Right hindlimb (tissue), 1 donor: ENCODE measurements at regions not wholly inside any gene's neighbourhood (a gene's known extent, or its start where the extent isn't known, plus 50 kb on each side); places are given as distances from the start of the nearest gene placed in this dataset.
"Not testable (repeated sequence)": the region's sequence is repeated elsewhere in the genome, so short reads cannot be mapped to it uniquely, and the experiment has no call there.

Experiments
- DNase-seq: peaks from one replicate; pipeline ENCODE4 v3.0.0-alpha.2; 2018

DNA sequence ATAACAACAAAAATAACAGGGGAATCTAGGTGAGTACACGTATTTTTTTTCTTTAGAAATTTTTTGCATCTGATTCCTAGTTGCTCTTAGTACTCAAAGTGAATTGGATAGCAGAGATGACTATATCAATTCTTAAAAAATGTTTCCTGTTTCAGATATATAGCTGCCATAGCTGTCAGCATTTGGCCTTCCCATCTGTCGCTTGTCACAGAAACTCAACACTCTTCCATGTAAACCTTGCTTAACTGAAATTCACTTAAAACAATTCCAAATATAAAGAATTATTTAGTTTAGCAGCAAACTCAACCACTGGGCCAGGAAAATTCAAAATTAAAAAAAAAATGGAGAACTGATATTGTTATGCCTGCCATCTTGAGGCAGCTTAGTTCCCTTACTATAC lies 807.5 kb downstream of the IGSF11 start:
- DNase-seq: no peak

GRCh38 chr3:118228151-118228550 lies 806.5 kb downstream of the IGSF11 start:
- DNase-seq: no peak

DNA sequence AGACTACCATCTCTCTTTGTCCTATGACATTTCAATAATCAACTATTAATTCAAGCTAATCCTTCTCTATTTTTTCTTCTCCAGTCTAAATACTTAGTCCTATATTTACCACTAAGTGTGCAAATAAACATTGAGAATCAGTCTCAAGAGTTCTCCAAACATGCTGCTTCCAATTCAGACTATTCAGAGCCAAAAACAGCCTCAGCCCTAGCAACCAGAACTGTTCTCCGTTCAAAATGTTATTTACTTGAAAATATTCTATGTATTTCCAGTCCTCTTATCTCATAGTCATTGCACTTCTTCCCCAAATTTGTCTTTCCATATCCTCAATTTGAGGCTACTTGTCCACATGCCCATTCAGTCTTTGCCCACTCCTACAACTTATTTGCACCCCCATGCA lies 805.5 kb downstream of the IGSF11 start:
- no peak for DNase-seq

DNA sequence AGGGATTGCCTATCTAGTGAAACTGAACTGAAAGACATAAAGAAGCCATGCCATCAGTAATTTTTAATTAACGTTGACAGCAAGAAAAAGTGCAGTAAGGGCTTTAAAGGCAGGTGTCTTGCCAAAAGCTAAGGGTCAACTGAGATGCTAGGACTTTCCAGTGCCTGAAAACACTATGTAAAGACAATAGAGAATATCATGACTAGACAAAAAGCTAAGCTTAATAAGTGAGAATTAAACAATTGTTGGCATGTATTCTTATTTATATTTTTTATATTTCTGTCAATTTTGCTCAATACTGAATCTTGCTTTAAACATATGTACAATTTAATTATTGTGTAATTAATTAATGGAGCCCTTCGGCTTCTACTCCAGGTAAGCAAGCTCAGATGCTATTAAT lies 803.1 kb downstream of the IGSF11 start:
- DNase-seq: no peak

- DNase-seq: no peak
Measured at GRCh38 chr3:118239253-118239652, 795.4 kb downstream of the IGSF11 start.

- no peak for DNase-seq
Measured at GRCh38 chr3:118244761-118245160, 789.9 kb downstream of the IGSF11 start.

DNA sequence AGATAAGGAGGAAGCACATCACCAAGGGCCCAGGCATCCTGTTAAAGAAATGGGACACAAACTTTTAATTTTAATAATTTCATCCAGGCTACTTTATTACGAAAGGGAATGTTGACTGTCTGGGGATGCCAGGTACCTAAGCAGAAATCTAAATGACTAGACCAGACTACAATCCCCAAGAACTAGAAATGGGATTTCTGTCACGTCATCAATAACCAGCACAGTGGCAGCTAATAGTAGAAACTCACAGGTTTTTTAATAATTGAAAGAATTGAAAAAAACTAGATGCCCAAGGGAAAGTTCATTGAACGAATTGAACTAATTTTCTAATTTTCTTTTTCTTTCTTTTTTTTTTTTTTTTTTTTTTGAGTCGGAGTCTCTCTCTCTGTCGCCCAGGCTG lies 789.3 kb downstream of the IGSF11 start:
- no peak for DNase-seq

- not testable (repeated sequence) for DNase-seq
Measured at GRCh38 chr3:118258850-118259249, 775.8 kb downstream of the IGSF11 start.

DNA sequence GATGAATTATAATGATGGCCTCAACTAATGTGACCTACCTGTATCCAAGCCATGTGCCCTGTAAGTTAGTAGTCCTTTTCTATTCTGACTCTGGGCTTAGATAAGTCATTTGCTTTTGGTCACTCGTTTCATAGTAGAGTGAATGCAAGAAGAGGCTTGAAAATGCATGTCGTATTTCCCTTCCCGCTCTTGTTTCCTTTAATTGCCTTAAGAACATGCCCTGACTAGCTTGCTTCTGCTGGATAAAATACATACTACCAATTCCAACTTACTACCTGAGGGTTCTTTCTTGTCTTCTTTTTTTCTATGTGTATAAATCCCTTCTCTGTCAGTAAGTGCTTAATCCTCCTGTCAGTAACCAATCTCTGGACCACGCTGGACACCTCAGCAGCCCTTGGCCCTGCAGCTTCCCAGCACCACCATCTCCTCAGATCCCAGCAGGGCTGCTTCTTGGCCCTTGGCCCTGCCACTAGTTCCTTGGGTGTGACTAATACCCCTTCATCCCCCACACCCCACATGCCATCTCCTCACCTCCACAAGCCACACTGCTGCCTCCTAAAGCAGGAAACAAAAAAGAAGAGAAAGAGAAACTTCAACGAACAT lies 771.7 kb downstream of the IGSF11 start:
- no peak for DNase-seq

GRCh38 chr3:118267588-118267987 lies 767.1 kb downstream of the IGSF11 start:
- no peak for DNase-seq

DNA sequence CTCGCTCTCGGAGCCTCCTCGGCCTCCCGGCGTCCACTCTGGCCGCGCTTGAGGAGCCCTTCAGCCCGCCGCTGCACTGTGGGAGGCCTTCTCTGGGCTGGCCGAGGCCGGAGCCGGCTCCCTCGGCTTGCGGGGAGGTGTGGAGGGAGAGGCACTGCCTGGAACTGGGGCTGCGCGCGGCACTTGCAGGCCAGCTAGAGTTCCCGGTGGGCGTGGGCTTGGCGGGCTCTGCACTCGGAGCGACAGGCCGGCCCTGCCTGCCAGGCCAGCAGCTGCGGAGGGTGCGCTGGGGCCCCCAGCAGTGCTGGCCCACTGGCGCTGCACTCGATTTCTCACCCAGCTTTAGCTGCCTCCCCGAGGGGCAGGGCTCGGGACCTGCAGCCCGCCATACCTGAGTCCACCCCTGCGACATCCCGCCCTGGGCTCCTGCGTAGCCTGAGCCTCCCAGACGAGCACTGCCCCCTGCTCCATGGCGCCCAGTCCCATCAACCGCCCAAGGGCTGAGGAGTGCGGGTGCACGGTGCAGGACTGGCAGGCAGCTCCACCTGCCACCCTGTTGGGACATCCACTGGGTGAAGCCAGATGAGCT lies 765.0 kb downstream of the IGSF11 start:
- DNase-seq: no peak

GRCh38 chr3:118272991-118273390 lies 761.7 kb downstream of the IGSF11 start:
- no peak for DNase-seq

DNA sequence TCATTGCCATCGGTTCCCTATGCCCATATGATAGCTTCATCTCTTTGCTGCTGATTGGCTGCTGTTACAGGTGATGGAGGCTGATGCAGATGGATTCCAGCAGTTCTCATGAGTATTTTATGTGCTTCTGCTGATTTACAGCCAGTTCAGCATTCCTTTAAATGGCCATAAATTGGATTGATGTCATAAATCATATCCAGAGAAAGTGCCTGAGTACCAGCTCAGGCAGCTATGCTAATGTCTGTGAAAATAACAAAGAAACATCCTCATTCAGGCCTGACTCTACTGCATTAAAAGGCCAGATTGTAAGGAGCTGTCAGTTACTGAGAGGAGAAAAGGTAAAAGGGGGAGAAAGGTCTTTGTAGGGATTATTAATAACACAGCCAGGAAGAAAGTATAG lies 756.8 kb downstream of the IGSF11 start:
- no peak for DNase-seq

GRCh38 chr3:118292841-118293240 lies 741.8 kb downstream of the IGSF11 start:
- DNase-seq: no peak

DNA sequence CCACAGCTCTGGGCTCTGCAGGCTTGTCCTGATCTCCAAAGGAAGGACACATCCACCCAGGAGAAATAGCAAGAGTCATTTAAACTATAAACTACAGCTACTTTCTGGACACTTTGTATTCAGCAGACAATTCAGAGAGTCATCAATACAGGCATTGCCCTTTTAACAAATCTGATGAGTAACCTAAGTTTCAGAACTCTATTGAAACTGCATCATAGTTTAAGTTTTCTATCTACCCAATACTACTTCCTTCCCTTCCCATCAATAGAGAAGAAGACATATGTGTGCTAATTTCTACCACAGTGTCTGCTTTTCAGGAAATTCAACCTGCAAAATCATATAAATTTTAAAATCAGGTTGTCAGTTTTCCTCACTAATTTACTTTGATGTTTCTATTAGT lies 736.5 kb downstream of the IGSF11 start:
- DNase-seq: no peak

GRCh38 chr3:118304557-118304956 lies 730.1 kb downstream of the IGSF11 start:
- no peak for DNase-seq

DNA sequence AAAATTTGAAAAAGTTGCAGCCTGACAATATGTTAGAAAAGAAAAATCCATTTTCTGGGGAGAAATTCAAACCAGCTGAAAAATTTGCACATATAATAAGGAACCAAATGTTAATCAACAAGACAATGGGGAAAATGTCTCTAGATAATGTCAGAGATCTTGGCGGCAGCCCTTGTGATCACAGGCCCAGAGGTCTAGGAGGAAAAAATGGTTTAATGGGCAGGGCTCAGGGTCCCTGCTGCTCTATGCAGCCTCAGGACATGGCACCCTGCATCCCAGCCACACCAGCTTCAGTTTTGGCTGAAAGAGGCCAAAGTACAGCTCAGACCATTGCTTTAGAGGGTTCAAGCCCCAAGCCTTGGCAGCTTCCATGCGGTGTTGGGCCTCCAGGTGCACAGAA lies 701.9 kb downstream of the IGSF11 start:
- no peak for DNase-seq

GRCh38 chr3:118337649-118338048 lies 697.0 kb downstream of the IGSF11 start:
- no peak for DNase-seq

DNA sequence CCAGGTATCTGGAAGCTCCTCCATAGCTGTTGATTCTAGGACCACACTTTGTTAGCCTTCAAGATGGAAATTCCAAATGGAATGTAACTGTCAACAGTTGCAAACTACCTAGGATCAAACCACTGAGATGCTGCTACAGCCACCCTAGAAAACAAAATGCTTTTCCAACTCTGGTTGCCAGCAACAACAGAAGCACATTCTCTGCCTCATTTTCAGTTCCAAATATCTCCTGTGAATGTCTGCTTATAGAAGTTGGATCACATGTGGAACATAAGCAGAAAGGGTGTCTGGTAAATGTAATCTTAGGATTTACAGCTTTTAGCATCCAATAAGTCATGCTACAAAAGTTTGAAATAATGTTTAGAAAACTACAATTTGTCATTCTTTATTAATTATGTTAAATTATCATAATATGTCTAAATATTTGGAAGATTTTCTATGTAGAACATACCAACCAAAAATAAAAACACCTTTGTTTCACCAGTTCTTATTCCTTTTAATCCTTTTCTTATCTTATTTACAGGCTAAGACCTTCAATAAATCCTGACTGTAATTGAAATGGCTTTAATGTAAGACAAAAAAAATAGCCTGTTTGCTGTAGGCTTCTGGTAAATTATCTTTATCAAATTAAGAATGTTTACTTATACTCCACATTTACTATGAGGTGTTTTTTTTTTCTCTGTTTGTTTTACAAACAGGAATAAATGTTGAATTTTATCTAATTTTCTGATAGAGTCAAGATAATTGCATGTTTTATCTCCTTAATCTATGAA lies 687.1 kb downstream of the IGSF11 start:
- no peak for DNase-seq

DNA sequence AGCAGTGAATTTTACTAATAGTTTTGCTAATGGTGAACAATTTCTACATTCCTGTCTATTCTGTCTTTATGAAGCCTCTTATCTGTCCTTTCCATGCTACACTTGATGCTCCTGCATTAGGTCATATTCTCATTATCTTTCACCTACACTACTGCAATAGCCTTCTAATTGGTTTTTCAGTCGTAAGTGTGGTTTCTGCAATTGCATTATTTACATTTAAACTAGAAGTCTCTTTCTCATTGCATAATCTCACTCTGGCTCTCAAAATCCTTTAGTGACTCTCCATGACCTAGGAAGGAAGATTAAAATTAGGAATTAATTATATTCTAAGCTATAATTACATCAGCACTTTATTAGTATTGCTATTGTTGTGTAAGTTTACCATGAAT lies 686.5 kb downstream of the IGSF11 start:
- DNase-seq: no peak

DNA sequence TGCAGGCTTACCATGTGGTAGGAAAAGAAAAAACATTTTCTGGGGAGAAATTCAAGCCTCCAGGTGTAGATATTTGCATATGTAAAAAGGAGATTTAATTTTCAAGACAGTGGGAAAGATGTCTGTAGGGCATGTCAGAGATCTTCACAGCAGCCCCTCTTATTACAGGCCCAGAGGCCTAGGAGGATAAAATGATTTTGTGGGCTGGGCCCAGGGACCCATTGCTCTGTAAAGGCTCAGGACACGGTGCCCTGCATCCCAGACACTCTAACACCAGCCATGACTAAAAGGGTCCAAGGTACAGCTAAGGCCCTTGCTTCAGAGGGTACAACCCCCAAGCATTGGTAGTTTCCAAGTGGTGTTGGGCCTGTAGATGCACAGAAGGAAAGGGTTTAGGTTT lies 680.1 kb downstream of the IGSF11 start:
- DNase-seq: no peak

DNA sequence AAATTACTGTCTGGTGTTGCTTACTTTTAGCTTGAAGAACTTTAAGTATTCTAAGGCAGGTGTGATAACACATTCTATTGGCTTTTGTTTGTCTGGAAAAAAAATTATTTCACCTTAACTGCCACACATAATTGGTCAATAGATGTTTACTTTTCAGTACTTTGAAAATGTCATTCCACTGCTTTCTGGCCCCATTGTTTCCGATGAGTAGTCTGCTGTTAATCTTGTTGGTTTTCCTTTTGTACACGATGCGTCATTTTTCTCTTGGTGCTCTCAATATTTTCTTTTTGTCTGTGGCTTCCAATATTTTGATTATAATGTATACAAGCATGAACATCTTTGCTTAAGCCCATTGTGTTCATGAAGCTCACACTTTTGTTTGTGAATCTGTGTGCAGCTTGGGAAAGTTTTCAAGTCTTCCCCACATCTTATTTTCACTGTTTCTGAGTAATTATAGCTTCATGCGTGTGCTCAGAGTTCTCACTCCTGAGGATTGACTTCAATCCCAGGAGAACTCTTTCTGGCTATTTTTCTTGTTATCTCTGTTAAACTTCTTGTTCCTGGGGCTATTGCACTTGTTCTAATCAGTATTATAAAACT lies 664.7 kb downstream of the IGSF11 start:
- no peak for DNase-seq

DNA sequence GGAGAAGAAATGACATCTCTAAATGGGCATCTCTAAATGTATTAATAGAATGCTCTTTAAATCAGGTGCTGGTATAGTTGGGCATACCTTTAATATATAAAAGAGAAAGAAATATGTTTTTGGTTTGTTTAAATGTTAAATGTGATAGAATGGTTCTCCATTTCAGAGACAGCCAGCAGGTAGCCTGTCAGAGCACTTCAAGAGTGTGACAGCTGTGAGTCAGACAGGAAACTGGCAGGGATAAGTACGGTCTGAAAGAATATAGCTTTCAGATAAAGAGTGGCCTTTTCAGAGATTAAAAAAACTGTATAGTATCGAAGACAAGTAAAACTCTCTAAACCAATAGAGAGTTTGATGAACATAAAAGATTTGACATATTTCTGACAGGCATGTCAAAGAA lies 654.1 kb downstream of the IGSF11 start:
- DNase-seq: no peak

- DNase-seq: no peak
Measured at GRCh38 chr3:118396491-118396890, 638.2 kb downstream of the IGSF11 start.
